ENCODE measurements at regions not wholly inside any gene's neighbourhood (a gene's known extent, or its start where the extent isn't known, plus 50 kb on each side); places are given as distances from the start of the nearest gene placed in this dataset.
"Not testable (repeated sequence)": the region's sequence is repeated elsewhere in the genome, so short reads cannot be mapped to it uniquely, and the experiment has no call there.

DNA sequence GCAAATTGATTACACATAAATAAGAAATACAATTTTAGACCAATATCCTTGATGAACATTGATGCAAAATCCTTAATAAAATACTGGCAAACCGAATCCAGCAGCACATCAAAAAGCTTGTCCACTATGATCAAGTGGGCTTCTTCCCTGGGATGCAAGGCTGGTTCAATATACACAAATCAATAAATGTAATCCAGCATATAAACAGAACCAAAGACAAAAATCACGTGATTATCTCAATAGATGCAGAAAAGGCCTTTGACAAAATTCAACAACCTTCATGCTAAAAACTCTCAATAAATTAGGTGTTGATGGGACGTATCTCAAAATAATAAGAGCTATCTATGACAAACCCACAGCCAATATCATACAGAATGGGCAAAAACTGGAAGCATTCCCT is 624.2 kb upstream of the KCND2 start:
- H3K9me3 Mint-ChIP-seq; CTCF ChIA-PET; H3K4me3 Mint-ChIP-seq; H3K27me3 Mint-ChIP-seq; H3K4me1 Mint-ChIP-seq; POLR2A ChIA-PET; H3K36me3 Mint-ChIP-seq (ENCODE audit: low read depth); DNase-seq; H3K27ac Mint-ChIP-seq: not testable (repeated sequence)

DNA sequence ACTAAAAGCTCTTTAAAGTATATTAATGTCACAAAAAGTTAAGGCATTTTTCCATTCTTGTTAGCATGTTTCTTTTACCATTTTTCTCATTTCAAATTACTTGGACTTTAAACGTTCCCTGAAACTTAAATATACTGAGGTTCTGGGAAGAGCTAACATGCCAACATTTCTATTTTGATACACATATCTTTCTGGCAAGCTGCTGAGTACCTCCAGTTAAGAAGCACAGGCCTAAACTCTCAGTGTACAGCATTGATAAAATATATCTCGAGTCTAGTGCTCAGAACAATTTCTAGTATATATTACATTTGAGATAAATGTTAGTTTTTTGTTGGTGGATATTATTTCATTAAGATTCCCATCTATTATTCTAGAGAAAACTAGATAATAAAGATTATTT is 612.9 kb upstream of the KCND2 start:
- Mint-ChIP-seq H3K9me3 (peaks cover 3% of the 10 kb centered on the region), H3K36me3 (ENCODE audit: low read depth) (no peaks in the 10 kb centered on the region), H3K4me3 (no peak overlapping the region), H3K4me1 (no peaks in the 10 kb centered on the region), H3K27ac (no peak overlapping the region), H3K27me3 (no peaks in the 10 kb centered on the region)
- POLR2A ChIA-PET: no interaction called here
- DNase-seq: no peak
- CTCF ChIA-PET: no interaction called here

DNA sequence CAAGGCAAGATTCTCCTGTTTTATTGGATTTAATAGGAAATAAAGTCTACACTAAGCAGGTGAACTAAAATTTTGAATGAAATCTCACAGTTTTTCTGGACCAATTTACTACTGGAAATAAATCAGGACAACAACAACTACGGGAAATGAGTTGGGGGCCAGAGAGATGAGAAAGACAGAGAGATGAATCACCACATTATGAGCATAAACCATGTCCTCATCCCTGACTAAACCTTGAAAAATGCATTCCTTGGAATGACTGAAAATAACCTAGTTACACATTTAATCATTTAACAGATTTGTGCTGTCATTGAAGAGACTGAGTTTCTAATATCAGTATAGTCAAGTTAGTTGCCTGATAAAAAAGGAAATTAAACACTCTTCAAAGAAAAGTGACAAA is 608.4 kb upstream of the KCND2 start:
- no peaks in the 10 kb centered on the region for H3K36me3 Mint-ChIP-seq (ENCODE audit: low read depth)
- peaks cover 7% of the 10 kb centered on the region for H3K9me3 Mint-ChIP-seq
- H3K4me3 Mint-ChIP-seq: no peak overlapping the region
- no peaks in the 10 kb centered on the region for H3K4me1 Mint-ChIP-seq
- no peaks in the 10 kb centered on the region for H3K27me3 Mint-ChIP-seq
- ChIA-PET POLR2A (no interaction called here), CTCF (no interaction called here)
- H3K27ac Mint-ChIP-seq: no peak overlapping the region
- DNase-seq: no peak

DNA sequence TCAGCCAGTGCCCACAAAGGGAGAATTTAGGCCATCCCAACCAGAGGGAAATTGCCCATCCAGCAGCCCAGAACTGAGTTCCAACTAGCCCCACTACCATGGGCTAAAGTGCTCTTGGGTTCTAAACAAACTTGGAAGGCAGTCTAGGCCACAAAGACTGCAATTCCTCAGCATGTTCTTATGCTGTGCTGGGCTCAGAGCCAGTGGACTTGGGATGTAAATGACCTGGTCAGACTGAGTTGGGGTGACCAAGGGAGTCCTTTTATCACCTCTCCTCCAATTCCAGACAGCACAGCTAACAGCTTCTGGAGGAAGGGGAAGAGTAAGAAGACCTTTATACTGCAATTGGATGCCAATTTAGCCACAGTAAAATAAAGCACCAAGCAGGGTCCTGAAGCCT is 607.2 kb upstream of the KCND2 start:
- Mint-ChIP-seq H3K4me1 (no peaks in the 10 kb centered on the region), H3K27ac (no peak overlapping the region)

DNA sequence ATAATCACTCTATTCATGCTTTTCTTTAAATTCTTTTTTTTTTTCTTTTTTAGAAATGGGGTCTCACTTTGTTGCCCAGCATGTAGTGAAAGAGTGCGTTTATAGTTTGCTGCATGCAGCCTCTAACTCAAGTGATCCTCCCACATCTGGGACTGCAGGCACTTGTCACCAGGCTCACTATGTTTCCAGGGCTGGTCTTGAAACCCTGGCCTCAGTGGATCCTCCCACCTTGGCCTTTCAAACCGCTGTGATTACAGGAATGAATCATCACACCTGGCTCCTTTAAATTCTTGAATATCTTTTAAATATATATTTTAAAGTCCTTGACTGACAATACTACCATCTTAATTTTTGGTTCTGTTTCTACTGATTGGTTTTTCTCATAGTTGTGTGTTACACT is 591.6 kb upstream of the KCND2 start:
- peaks cover 2% of the 10 kb centered on the region for H3K9me3 Mint-ChIP-seq
- no peak for DNase-seq
- no peaks in the 10 kb centered on the region for H3K4me1 Mint-ChIP-seq
- CTCF ChIA-PET: no interaction called here
- H3K27me3 Mint-ChIP-seq: no peaks in the 10 kb centered on the region
- no peak overlapping the region for H3K4me3 Mint-ChIP-seq
- POLR2A ChIA-PET: no interaction called here
- no peaks in the 10 kb centered on the region for H3K36me3 Mint-ChIP-seq (ENCODE audit: low read depth)
- no peak overlapping the region for H3K27ac Mint-ChIP-seq

More for the DNA sequence above, 607.2 kb upstream of the KCND2 start:
- CTCF ChIA-PET: interaction anchor here (0.5 kb wide), 1 partner anchor 38 kb away, joined by 3 read pairs; no protein-coding TSS in a partner anchor
- H3K9me3 Mint-ChIP-seq: peaks cover 7% of the 10 kb centered on the region
- no peak for DNase-seq
- no peaks in the 10 kb centered on the region for H3K27me3 Mint-ChIP-seq
- POLR2A ChIA-PET: no interaction called here
- no peaks in the 10 kb centered on the region for H3K36me3 Mint-ChIP-seq (ENCODE audit: low read depth)
- no peak overlapping the region for H3K4me3 Mint-ChIP-seq

DNA sequence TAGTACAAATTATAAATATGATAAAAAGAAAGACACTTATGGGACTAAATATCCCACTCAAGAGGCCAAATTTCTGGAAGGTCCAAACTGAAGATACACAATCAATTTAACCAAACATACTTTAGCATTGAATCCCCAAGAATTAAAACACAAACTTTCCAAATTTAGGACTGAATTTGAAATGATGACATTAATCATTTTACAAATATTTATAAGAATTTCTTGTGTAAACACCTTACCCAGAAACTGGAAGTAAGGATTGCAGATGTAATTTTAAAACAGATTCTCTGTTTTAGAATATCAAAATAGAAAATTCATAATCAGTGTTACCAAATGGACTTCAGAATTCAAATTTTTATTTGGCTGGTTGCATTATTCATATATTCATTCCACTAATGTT is 588.2 kb upstream of the KCND2 start:
- CTCF ChIA-PET: no interaction called here
- no peak overlapping the region for H3K4me3 Mint-ChIP-seq
- POLR2A ChIA-PET: no interaction called here

DNA sequence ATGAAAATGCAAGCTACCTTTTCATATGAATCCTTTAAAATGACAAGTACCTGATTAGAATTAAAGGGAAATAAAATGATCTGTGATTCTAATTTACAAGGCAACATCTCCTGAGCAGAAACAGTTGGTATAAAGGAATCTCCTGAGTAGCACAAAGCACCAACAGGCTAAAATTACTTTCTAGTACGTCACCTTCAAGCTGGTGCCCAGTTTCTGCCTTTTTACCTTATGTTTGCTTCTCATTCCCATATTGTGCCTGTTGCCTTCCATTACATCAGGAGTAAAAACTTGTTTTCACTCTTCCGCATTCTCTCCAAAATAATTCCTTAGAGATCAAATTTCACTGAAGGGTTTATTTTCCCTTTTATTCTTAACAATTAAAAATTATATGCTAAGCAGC is 587.1 kb upstream of the KCND2 start:
- CTCF ChIA-PET: no interaction called here
- H3K27ac Mint-ChIP-seq: no peak overlapping the region
- peaks cover 2% of the 10 kb centered on the region for H3K9me3 Mint-ChIP-seq
- H3K27me3 Mint-ChIP-seq: no peaks in the 10 kb centered on the region
- no peak overlapping the region for H3K4me3 Mint-ChIP-seq
- DNase-seq: no peak
- POLR2A ChIA-PET: no interaction called here
- no peaks in the 10 kb centered on the region for H3K4me1 Mint-ChIP-seq
- no peaks in the 10 kb centered on the region for H3K36me3 Mint-ChIP-seq (ENCODE audit: low read depth)

More for the DNA sequence above, 588.2 kb upstream of the KCND2 start:
- Mint-ChIP-seq H3K4me1 (no peaks in the 10 kb centered on the region), H3K27ac (no peak overlapping the region), H3K9me3 (peaks cover 2% of the 10 kb centered on the region), H3K36me3 (ENCODE audit: low read depth) (no peaks in the 10 kb centered on the region), H3K27me3 (no peaks in the 10 kb centered on the region)
- DNase-seq: no peak

DNA sequence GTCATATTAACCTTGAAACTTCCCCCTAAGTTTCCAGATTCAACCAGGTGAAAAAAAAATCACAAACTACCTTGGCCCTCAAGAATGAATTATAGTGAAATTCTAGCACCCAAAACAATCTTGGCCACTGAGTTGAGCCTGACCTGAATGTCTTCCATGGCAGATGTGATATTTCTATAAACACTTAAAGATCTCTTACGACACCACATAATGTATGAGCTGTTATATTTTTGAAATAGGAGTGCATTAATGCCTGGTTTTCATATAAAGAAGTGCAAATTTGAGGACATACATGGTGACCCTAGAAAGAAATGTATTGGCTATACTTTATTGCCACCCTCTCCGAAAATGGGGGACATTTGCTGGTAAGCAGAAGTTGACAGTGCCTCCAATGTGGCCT is 584.1 kb upstream of the KCND2 start:
- DNase-seq: no peak
- ChIA-PET CTCF (no interaction called here), POLR2A (no interaction called here)
- peaks cover 2% of the 10 kb centered on the region for H3K9me3 Mint-ChIP-seq
- no peak overlapping the region for H3K4me3 Mint-ChIP-seq
- no peaks in the 10 kb centered on the region for H3K27me3 Mint-ChIP-seq
- H3K27ac Mint-ChIP-seq: no peak overlapping the region
- no peaks in the 10 kb centered on the region for H3K4me1 Mint-ChIP-seq
- H3K36me3 Mint-ChIP-seq (ENCODE audit: low read depth): no peaks in the 10 kb centered on the region

DNA sequence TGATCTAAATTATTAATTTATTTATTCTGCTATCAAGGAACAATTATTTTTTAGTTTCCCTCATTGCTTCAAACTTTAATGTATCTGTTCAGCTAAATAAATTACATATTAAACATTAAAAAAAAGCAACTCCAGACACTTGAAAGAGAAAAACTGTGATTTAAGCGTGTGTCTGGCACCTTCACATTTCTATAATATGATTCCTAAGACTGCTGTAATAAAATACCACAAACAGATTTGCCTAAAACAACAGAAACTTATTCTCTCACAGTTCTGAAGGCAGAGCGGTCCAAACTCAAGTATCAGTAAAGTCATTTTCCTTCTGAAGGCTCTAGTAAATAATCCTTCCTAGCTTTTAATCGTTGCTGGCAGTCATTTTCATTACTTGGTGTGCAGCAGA is 580.4 kb upstream of the KCND2 start:
- no peak overlapping the region for H3K4me3 Mint-ChIP-seq
- no peak for DNase-seq

DNA sequence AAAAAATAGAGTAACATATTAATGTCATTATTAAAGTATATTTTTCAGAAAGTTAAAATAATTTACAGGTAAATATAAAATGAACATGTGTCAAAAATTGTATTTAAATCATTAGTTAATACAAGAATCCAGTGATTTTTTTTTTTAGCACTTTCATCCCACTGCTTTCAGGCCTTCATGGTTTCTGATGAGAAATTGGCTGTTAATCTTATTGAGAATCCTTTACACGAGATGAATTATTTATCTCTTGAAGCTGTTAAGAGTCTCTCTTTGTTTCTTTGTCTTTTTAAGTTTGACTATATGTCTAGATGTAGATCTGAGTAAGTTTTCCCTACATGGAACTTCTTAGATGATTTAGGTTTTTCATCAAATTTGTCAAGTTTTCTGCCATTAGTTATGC is 578.5 kb upstream of the KCND2 start:
- CTCF ChIA-PET: no interaction called here
- Mint-ChIP-seq H3K27me3 (no peaks in the 10 kb centered on the region), H3K4me3 (no peak overlapping the region), H3K4me1 (no peaks in the 10 kb centered on the region), H3K9me3 (no peaks in the 10 kb centered on the region), H3K27ac (no peak overlapping the region), H3K36me3 (ENCODE audit: low read depth) (no peaks in the 10 kb centered on the region)
- POLR2A ChIA-PET: no interaction called here
- no peak for DNase-seq

More for the DNA sequence above, 580.4 kb upstream of the KCND2 start:
- Mint-ChIP-seq H3K4me1 (no peaks in the 10 kb centered on the region), H3K27ac (no peak overlapping the region), H3K9me3 (no peaks in the 10 kb centered on the region), H3K36me3 (ENCODE audit: low read depth) (no peaks in the 10 kb centered on the region), H3K27me3 (no peaks in the 10 kb centered on the region)
- ChIA-PET POLR2A (no interaction called here), CTCF (no interaction called here)

DNA sequence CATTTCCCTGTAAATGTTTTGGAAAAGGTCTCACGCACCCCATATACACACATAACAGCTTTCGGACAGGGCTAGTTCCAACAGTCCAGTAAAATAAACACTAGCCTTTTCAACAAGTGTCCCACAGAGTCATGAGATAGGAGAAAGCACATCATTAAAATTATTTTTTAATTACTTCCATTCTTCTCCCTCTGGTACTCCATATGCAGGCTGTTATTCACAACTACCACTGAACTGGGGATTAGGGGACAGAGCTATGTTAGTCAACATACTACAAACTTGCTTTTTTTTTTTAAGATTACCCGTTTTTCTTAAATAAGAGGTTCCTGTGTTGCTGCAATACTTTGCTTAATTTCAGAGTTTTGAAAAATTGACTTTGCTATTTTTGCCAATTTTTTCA is 576.6 kb upstream of the KCND2 start:
- Mint-ChIP-seq H3K4me3 (no peak overlapping the region), H3K4me1 (no peaks in the 10 kb centered on the region), H3K27me3 (no peaks in the 10 kb centered on the region), H3K9me3 (no peaks in the 10 kb centered on the region), H3K36me3 (ENCODE audit: low read depth) (no peaks in the 10 kb centered on the region), H3K27ac (no peak overlapping the region)
- ChIA-PET CTCF (no interaction called here), POLR2A (no interaction called here)
- DNase-seq: no peak

DNA sequence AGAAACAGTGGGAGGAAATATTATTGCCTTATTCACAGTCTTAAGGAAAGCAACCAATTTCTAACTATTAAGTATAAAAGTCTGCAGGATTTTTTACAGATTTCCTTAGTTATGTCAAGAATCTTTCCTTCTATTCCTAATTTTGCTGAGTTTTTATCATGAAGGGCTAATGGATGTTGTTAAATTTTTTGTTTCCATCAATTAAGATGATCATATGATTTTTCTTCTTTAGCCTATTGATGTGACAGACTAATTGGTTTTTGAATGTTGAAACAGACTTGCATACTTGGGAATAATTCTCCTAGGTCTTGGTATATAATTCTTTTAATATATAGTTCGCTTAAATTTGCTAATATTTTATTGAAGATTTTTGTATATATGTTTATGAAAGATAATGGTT is 569.1 kb upstream of the KCND2 start:
- Mint-ChIP-seq H3K4me3 (no peak overlapping the region), H3K4me1 (no peaks in the 10 kb centered on the region)
- CTCF ChIA-PET: no interaction called here

DNA sequence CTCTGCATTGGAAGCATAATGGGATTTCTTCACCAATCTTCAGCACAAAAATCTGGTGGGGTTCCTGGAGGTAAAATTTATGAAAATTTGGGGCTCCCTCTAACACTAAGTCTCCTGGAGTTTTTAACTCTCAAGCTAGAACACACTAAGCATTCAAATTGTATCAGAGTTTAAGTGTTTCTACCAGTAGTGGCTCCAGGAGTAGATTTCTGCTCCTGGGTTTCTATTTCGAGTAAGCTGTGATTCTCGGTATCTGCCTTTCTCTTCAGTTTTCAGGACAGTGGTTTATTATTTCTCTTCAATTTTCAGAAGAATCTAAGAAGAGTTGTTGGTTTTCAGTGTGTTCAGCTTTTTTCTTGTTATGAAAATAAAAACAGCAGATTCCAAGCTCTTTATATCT is 566.4 kb upstream of the KCND2 start:
- Mint-ChIP-seq H3K27ac (no peak overlapping the region), H3K4me1 (no peaks in the 10 kb centered on the region), H3K36me3 (ENCODE audit: low read depth) (no peaks in the 10 kb centered on the region), H3K4me3 (no peak overlapping the region), H3K27me3 (no peaks in the 10 kb centered on the region), H3K9me3 (peaks cover 17% of the 10 kb centered on the region)
- CTCF ChIA-PET: no interaction called here
- no peak for DNase-seq
- POLR2A ChIA-PET: no interaction called here

More for the DNA sequence above, 569.1 kb upstream of the KCND2 start:
- Mint-ChIP-seq H3K27me3 (no peaks in the 10 kb centered on the region), H3K27ac (no peak overlapping the region), H3K9me3 (peaks cover 9% of the 10 kb centered on the region), H3K36me3 (ENCODE audit: low read depth) (no peaks in the 10 kb centered on the region)
- no peak for DNase-seq
- POLR2A ChIA-PET: no interaction called here

DNA sequence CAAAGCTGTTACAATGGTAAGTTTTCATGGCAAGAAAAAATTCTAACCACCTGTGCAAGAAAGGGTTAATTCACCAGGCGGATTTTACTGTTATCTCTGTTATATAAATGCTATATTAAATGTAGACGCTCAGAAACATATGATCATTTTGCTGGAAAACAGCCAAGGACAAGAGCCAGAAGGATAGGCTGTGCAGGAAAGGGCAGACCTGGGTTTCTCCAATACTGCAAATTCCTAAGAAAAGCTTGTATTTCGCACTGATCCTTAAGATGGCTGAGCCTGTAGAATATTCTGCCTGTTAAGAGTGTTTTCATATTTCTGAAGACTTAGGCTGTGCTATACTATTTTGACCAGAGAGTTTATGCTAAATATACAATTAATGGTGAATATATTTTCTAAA is 564.1 kb upstream of the KCND2 start:
- Mint-ChIP-seq H3K9me3 (peaks cover 20% of the 10 kb centered on the region), H3K4me3 (no peak overlapping the region), H3K4me1 (no peaks in the 10 kb centered on the region), H3K27me3 (no peaks in the 10 kb centered on the region), H3K36me3 (ENCODE audit: low read depth) (no peaks in the 10 kb centered on the region), H3K27ac (no peak overlapping the region)
- CTCF ChIA-PET: no interaction called here
- DNase-seq: no peak
- POLR2A ChIA-PET: no interaction called here

DNA sequence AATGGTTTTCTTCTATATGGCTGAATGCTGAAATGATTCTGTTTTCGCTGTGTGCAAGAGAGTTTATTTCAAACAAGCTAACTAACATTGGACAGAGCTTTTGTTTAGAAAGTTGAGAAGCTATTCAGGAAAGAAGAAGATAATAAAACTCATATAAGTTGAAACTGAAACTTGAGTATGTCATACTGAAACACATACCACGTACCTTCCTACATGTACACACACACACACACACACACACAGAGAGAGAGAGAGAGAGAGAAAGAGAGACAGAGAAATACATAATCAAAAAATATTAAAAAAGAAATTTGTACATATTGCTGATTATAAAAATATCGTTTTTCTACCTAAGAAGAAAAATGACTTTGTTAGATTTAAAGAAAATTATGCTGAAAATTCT is 561.9 kb upstream of the KCND2 start:
- Mint-ChIP-seq H3K4me1 (no peaks in the 10 kb centered on the region), H3K9me3 (peaks cover 15% of the 10 kb centered on the region), H3K36me3 (ENCODE audit: low read depth) (no peaks in the 10 kb centered on the region), H3K27ac (no peak overlapping the region), H3K27me3 (no peaks in the 10 kb centered on the region), H3K4me3 (no peak overlapping the region)
- no peak for DNase-seq
- CTCF ChIA-PET: no interaction called here
- POLR2A ChIA-PET: no interaction called here
